HEK293 (cell line): ENCODE measurements at regions not wholly inside any gene's neighbourhood (a gene's known extent, or its start where the extent isn't known, plus 50 kb on each side); places are given as distances from the start of the nearest gene placed in this dataset.

Experiments
- CTCF ChIA-PET: fragments of 350-600 bp; formaldehyde crosslinking; extraction: SDS; loops from one replicate; lab custom pipeline; 2021; ENCODE audit warnings: antibody characterized with exemption; lab: Yijun Ruan, JAX
- POLR2A ChIA-PET: fragments of 300-600 bp; formaldehyde crosslinking; extraction: SDS; loops from one replicate; lab custom pipeline; 2020; ENCODE audit warnings: antibody characterized with exemption, inconsistent platforms; lab: Yijun Ruan, JAX
- H3K27ac ChIP-seq: fragments of 200-500 bp; sonication (Bioruptor generic); 2 replicates; pipeline ENCODE4 v1.5.1; 2014; ENCODE audit warnings: low read depth, low read length, control low read depth, inconsistent platforms; ENCODE audit errors: extremely low read depth
- H3K36me3 ChIP-seq, 2 experiments: fragments of 200-500 bp in 1 of 2; sonication (Bioruptor generic) in 1 of 2; 1 replicate in 1 of 2; 2 replicates in 1 of 2; pipeline ENCODE4 v1.5.1; 2014 to 2017; ENCODE audit warnings: inconsistent platforms in 2 of 2, low read length in 2 of 2; ENCODE audit not compliant: control insufficient read depth in 2 of 2, insufficient read depth in 1 of 2
- H3K4me1 ChIP-seq: fragments of 200-500 bp; sonication (Bioruptor generic); 2 replicates; pipeline ENCODE4 v1.5.1; 2014; ENCODE audit warnings: mild to moderate bottlenecking, low read length, inconsistent platforms; ENCODE audit not compliant: control insufficient read depth, insufficient read depth
- H3K4me3 ChIP-seq: 2 replicates; pipeline ENCODE4 v1.5.1; 2011; ENCODE audit warnings: low read depth, mild to moderate bottlenecking, control low read depth, low read length, moderate library complexity
- H3K9me3 ChIP-seq: fragments of 200-500 bp; sonication (Bioruptor generic); 2 replicates; pipeline ENCODE4 v1.5.1; 2014; ENCODE audit warnings: low read depth, low read length, inconsistent platforms; ENCODE audit not compliant: control insufficient read depth, insufficient read depth
- GFI1B ChIP-seq: fragments of 450-650 bp; formaldehyde crosslinking; IDR thresholded peaks from 2 replicates; pipeline ENCODE4 v1.5.1; 2016; ENCODE audit warnings: missing biosample characterization, missing genetic modification characterization
- IKZF3 ChIP-seq: fragments of 450-650 bp; IDR thresholded peaks from 2 replicates; pipeline ENCODE4 v1.5.0; 2018; ENCODE audit warnings: missing biosample characterization, mild to moderate bottlenecking, missing genetic modification characterization, moderate library complexity
- TRIM28 ChIP-seq: IDR thresholded peaks from 2 replicates; pipeline ENCODE4 v1.6.1; 2011; ENCODE audit warnings: low read length, control low read depth, borderline replicate concordance
- ZBTB10 ChIP-seq: fragments of 450-650 bp; formaldehyde crosslinking; IDR thresholded peaks from 2 replicates; pipeline ENCODE4 v1.5.1; 2016; ENCODE audit warnings: missing biosample characterization, missing genetic modification characterization
- ZBTB17 ChIP-seq: fragments of 450-650 bp; formaldehyde crosslinking; IDR thresholded peaks from 2 replicates; pipeline ENCODE4 v1.5.1; 2016; ENCODE audit warnings: missing biosample characterization, missing genetic modification characterization
- ZFP3 ChIP-seq: fragments of 450-650 bp; formaldehyde crosslinking; IDR thresholded peaks from 2 replicates; pipeline ENCODE4 v1.5.1; 2016; ENCODE audit warnings: low read depth, missing biosample characterization, missing genetic modification characterization
- ZNF132 ChIP-seq: fragments of 450-650 bp; formaldehyde crosslinking; IDR thresholded peaks from 2 replicates; pipeline ENCODE4 v1.5.1; 2017; ENCODE audit warnings: missing biosample characterization, missing genetic modification characterization, borderline replicate concordance
- ZNF16 ChIP-seq: fragments of 450-650 bp; formaldehyde crosslinking; IDR thresholded peaks from 2 replicates; pipeline ENCODE4 v1.5.1; 2016; ENCODE audit warnings: low read depth, missing biosample characterization, missing genetic modification characterization
- ZNF175 ChIP-seq: fragments of 450-650 bp; formaldehyde crosslinking; IDR thresholded peaks from 2 replicates; pipeline ENCODE4 v1.5.1; 2016; ENCODE audit warnings: missing biosample characterization, missing genetic modification characterization
- ZNF394 ChIP-seq: fragments of 450-650 bp; formaldehyde crosslinking; IDR thresholded peaks from 2 replicates; pipeline ENCODE4 v1.5.1; 2016; ENCODE audit warnings: missing biosample characterization, missing genetic modification characterization, mild to moderate bottlenecking, moderate library complexity, borderline replicate concordance
- ZNF433 ChIP-seq: fragments of 450-650 bp; formaldehyde crosslinking; IDR thresholded peaks from 2 replicates; pipeline ENCODE4 v1.5.1; 2016; ENCODE audit warnings: missing biosample characterization, missing genetic modification characterization, low read depth
- ZNF449 ChIP-seq: fragments of 450-650 bp; formaldehyde crosslinking; IDR thresholded peaks from 2 replicates; pipeline ENCODE4 v1.5.1; 2017; ENCODE audit warnings: missing biosample characterization, mild to moderate bottlenecking, missing genetic modification characterization, moderate library complexity
- ZNF544 ChIP-seq: fragments of 450-650 bp; formaldehyde crosslinking; IDR thresholded peaks from 2 replicates; pipeline ENCODE4 v1.5.0; 2017; ENCODE audit warnings: missing biosample characterization, missing genetic modification characterization
- ZNF626 ChIP-seq: fragments of 450-650 bp; sonication (Bioruptor Pico); formaldehyde crosslinking; IDR thresholded peaks from 2 replicates; pipeline ENCODE4 v1.5.1; 2018; ENCODE audit warnings: missing biosample characterization, missing genetic modification characterization, inconsistent platforms
- ZNF76 ChIP-seq: fragments of 450-650 bp; formaldehyde crosslinking; IDR thresholded peaks from 2 replicates; pipeline ENCODE4; 2016; ENCODE audit warnings: low read depth, missing biosample characterization, missing genetic modification characterization, borderline replicate concordance
- TF ChIP-seq, protein P1 (sequence below): fragments of 450-650 bp; IDR thresholded peaks from 2 replicates; pipeline ENCODE4 v1.5.1; 2018; ENCODE audit warnings: missing biosample characterization, missing genetic modification characterization
- TF ChIP-seq, protein P2 (sequence below): fragments of 450-650 bp; formaldehyde crosslinking; IDR thresholded peaks from 2 replicates; pipeline ENCODE4 v1.5.1; 2017; ENCODE audit warnings: missing biosample characterization, missing genetic modification characterization
- TF ChIP-seq, protein P3 (sequence below): fragments of 450-650 bp; IDR thresholded peaks from 2 replicates; pipeline ENCODE4 v1.5.1; 2018; ENCODE audit warnings: missing biosample characterization, mild to moderate bottlenecking, missing genetic modification characterization
- TF ChIP-seq, protein P4 (sequence below): fragments of 450-650 bp; formaldehyde crosslinking; IDR thresholded peaks from 2 replicates; pipeline ENCODE4 v1.5.1; 2016; ENCODE audit warnings: missing biosample characterization, missing genetic modification characterization

DNA sequence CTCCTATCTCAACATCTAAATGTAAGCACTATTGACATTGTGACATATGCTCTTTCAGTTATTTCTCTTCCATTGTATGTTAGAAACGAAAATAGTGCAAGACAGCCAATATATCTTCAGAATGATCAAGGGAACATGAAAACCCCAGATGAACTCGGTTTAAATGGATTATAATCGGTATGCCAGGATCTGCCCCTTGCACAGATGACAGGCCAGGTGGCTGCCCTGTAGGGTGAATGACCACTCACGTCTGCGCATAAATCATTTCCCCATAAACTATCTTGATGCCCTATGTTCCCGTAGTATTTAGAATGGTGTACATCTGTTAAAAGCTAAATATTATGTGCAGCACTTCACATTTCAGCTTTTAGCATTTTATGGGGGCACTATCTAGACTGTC, 69.7 kb upstream of the RANBP3L start:
- no peaks in the 10 kb centered on the region for H3K36me3 ChIP-seq
- ChIA-PET CTCF (no interaction called here), POLR2A (no interaction called here)
- H3K27ac ChIP-seq = no peak overlapping the region
- peaks cover 22% of the 10 kb centered on the region for H3K4me1 ChIP-seq
- H3K4me3 ChIP-seq = no peak overlapping the region
- no peaks in the 10 kb centered on the region for H3K9me3 ChIP-seq
- TF ChIP-seq ZNF16 (tag by site-specific recombination) = no peak
- TF ChIP-seq, protein P1, sequence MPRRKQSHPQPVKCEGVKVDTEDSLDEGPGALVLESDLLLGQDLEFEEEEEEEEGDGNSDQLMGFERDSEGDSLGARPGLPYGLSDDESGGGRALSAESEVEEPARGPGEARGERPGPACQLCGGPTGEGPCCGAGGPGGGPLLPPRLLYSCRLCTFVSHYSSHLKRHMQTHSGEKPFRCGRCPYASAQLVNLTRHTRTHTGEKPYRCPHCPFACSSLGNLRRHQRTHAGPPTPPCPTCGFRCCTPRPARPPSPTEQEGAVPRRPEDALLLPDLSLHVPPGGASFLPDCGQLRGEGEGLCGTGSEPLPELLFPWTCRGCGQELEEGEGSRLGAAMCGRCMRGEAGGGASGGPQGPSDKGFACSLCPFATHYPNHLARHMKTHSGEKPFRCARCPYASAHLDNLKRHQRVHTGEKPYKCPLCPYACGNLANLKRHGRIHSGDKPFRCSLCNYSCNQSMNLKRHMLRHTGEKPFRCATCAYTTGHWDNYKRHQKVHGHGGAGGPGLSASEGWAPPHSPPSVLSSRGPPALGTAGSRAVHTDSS (tag by site-specific recombination) = no peak
- no peak for TF ChIP-seq ZNF76 (tag by site-specific recombination)
- TF ChIP-seq ZBTB17 (tag by site-specific recombination) = no peak
- TF ChIP-seq GFI1B = no peak
- no peak for TF ChIP-seq TRIM28
- TF ChIP-seq, protein P2, sequence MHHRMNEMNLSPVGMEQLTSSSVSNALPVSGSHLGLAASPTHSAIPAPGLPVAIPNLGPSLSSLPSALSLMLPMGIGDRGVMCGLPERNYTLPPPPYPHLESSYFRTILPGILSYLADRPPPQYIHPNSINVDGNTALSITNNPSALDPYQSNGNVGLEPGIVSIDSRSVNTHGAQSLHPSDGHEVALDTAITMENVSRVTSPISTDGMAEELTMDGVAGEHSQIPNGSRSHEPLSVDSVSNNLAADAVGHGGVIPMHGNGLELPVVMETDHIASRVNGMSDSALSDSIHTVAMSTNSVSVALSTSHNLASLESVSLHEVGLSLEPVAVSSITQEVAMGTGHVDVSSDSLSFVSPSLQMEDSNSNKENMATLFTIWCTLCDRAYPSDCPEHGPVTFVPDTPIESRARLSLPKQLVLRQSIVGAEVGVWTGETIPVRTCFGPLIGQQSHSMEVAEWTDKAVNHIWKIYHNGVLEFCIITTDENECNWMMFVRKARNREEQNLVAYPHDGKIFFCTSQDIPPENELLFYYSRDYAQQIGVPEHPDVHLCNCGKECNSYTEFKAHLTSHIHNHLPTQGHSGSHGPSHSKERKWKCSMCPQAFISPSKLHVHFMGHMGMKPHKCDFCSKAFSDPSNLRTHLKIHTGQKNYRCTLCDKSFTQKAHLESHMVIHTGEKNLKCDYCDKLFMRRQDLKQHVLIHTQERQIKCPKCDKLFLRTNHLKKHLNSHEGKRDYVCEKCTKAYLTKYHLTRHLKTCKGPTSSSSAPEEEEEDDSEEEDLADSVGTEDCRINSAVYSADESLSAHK (tag by site-specific recombination) = no peak
- TF ChIP-seq ZNF544 (tag by site-specific recombination) = no peak
- no peak for TF ChIP-seq IKZF3 (tag by site-specific recombination)
- no peak for TF ChIP-seq ZBTB10
- TF ChIP-seq, protein P3, sequence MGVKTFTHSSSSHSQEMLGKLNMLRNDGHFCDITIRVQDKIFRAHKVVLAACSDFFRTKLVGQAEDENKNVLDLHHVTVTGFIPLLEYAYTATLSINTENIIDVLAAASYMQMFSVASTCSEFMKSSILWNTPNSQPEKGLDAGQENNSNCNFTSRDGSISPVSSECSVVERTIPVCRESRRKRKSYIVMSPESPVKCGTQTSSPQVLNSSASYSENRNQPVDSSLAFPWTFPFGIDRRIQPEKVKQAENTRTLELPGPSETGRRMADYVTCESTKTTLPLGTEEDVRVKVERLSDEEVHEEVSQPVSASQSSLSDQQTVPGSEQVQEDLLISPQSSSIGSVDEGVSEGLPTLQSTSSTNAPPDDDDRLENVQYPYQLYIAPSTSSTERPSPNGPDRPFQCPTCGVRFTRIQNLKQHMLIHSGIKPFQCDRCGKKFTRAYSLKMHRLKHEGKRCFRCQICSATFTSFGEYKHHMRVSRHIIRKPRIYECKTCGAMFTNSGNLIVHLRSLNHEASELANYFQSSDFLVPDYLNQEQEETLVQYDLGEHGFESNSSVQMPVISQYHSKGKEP = no peak
- TF ChIP-seq ZNF626 (tag by site-specific recombination) = no peak

DNA sequence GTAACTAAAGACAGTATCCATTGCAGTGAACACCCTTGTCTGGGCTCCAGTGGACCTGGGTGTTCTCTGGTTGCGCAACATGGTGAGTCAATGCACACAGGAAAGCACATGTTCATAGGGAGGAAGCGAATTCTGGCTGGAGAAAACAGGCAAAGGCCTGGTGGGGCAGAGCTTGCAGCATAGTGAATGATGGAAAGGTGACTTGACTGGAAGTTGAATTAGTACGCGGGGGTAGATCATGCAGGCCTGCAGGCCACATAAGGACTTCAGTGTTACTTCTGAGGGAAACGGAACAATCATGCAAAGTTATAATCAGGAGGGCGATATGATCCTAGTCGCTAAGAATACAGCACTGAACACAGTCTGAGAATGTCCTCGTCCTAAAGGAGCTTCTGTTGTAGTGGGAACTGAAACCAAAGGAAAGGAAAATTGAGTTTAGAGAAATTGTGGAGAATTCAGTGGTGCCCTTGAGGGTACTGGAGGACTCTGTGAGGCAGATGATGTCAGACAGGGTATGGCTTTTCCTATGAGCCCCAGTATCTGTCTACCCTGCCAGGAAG, 71.9 kb upstream of the RANBP3L start:
- no peaks in the 10 kb centered on the region for H3K9me3 ChIP-seq
- H3K27ac ChIP-seq = no peak overlapping the region
- no peaks in the 10 kb centered on the region for H3K36me3 ChIP-seq
- peaks cover 9% of the 10 kb centered on the region for H3K4me1 ChIP-seq
- CTCF ChIA-PET = interaction anchor here (0.6 to 1.2 kb wide), 2 partner anchors 248 to 323 kb away, joined by 3 to 4 read pairs; no protein-coding TSS in a partner anchor
- H3K4me3 ChIP-seq = no peak overlapping the region
- POLR2A ChIA-PET = no interaction called here
- TF ChIP-seq, protein P4, sequence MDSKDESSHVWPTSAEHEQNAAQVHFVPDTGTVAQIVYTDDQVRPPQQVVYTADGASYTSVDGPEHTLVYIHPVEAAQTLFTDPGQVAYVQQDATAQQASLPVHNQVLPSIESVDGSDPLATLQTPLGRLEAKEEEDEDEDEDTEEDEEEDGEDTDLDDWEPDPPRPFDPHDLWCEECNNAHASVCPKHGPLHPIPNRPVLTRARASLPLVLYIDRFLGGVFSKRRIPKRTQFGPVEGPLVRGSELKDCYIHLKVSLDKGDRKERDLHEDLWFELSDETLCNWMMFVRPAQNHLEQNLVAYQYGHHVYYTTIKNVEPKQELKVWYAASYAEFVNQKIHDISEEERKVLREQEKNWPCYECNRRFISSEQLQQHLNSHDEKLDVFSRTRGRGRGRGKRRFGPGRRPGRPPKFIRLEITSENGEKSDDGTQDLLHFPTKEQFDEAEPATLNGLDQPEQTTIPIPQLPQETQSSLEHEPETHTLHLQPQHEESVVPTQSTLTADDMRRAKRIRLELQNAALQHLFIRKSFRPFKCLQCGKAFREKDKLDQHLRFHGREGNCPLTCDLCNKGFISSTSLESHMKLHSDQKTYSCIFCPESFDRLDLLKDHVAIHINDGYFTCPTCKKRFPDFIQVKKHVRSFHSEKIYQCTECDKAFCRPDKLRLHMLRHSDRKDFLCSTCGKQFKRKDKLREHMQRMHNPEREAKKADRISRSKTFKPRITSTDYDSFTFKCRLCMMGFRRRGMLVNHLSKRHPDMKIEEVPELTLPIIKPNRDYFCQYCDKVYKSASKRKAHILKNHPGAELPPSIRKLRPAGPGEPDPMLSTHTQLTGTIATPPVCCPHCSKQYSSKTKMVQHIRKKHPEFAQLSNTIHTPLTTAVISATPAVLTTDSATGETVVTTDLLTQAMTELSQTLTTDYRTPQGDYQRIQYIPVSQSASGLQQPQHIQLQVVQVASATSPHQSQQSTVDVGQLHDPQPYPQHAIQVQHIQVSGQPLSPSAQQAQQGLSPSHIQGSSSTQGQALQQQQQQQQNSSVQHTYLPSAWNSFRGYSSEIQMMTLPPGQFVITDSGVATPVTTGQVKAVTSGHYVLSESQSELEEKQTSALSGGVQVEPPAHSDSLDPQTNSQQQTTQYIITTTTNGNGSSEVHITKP (tag by site-specific recombination) = peak; percentile 36
- TF ChIP-seq ZNF433 (tag by site-specific recombination) (no peak), ZNF175 (tag by site-specific recombination) (no peak), ZNF394 (tag by site-specific recombination) (no peak), ZNF449 (tag by site-specific recombination) (no peak), ZFP3 (tag by site-specific recombination) (no peak), ZNF132 (tag by site-specific recombination) (no peak)
